Lower leg skin (tissue), 4 donors: ENCODE measurements at regions not wholly inside any gene's neighbourhood (a gene's known extent, or its start where the extent isn't known, plus 50 kb on each side); places are given as distances from the start of the nearest gene placed in this dataset.

Experiments
- DNase-seq, 2 donors: peaks; one replicate each; pipeline ENCODE4 v3.0.0-alpha.2; 2019; ENCODE audit warnings: low spot score in 2 of 2
- H3K4me3 ChIP-seq: fragments of 200-600 bp; sonication (generic); 2 replicates; pipeline ENCODE4 v1.5.1; 2017; ENCODE audit warnings: mild to moderate bottlenecking, low read depth; ENCODE audit not compliant: poor library complexity, severe bottlenecking
- CTCF ChIP-seq, 3 donors: fragments of 450-650 bp; IDR thresholded peaks; one replicate each; pipeline ENCODE4 v1.5.1; 2016; ENCODE audit warnings: antibody characterized with exemption in 3 of 3, mild to moderate bottlenecking in 3 of 3, moderate library complexity in 2 of 3
- POLR2A ChIP-seq, 2 donors: fragments of 450-650 bp; IDR thresholded peaks; one replicate each; pipeline ENCODE4 v1.6.1; 2016 to 2017; ENCODE audit warnings: antibody characterized with exemption in 2 of 2, mild to moderate bottlenecking in 1 of 2, moderate library complexity in 1 of 2
- WGBS, 2 donors: methylation state at CpG; one replicate each; pipeline ENCODE4 v1.1.5; 2018; 5-methylcytosine and 5-hydroxymethylcytosine counted together
- intact Hi-C: fragments of 100-400 bp; cut with DNase I; formaldehyde crosslinking; loops from one replicate; pipeline ENCODE4 v1.15.0; 2023; ENCODE audit warnings: low total_unique reads

- no peak for DNase-seq
- TF ChIP-seq CTCF (IDR thresholded peaks at IDR 0.05) (no peak), POLR2A (IDR thresholded peaks at IDR 0.05) (no peak)
- no peak overlapping the region for H3K4me3 ChIP-seq
- intact Hi-C loops: no loop called here
Measured at GRCh38 chr4:19510993-19511392, 740.7 kb upstream of the SLIT2 start.

DNA sequence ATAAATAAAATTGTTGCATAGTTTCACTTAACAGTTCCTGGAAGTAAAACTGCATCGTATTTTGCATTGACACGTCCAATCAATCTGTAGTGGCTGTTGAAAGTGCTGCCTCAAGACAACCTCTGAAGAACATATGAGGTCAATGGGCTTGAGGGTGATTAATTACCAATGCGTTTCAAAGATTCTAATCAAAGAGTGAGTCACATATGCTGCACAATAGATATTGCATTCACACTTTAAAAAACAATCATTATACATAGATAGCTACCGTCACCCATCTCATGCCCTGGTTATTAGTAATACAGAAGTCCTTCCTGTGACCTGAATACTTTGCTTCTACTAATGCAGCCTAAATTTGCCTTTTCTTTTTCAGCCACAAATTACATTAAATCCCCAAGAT is 743.3 kb upstream of the SLIT2 start:
- 68 to 72% methylated on average over 4 of the region's 4 CpGs for WGBS, 2 donors
- intact Hi-C loops: no loop called here
- DNase-seq: no peak
- H3K4me3 ChIP-seq: no peak overlapping the region
- TF ChIP-seq POLR2A (IDR thresholded peaks at IDR 0.05) (no peak), CTCF (IDR thresholded peaks at IDR 0.05) (no peak)

DNA sequence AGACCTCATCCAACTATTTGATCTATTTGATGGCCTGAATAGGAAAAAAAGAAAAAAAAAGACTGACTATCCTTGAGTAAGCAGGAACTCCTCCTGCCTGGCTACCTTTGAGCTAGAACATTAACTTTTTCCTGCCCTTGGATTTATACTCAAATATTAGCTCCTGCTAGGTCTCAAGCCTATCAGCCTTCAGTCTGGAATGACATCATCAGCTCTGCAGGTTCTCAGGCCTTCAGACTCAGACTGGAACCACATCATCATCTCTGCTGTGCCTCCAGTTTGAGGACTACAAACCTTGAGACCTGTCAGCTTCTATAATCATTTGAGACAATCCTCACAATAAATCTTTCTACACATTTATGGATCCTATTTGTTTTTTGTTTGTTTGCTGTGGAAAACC is 754.0 kb upstream of the SLIT2 start:
- intact Hi-C loops: no loop called here

GRCh38 chr4:19496756-19497155 is 754.9 kb upstream of the SLIT2 start:
- no peak overlapping the region for H3K4me3 ChIP-seq
- DNase-seq: no peak
- intact Hi-C loops: no loop called here
- WGBS, 2 donors: 87% methylated on average over 2 of the region's 2 CpGs
- TF ChIP-seq CTCF (IDR thresholded peaks at IDR 0.05): no peak
- no peak for TF ChIP-seq POLR2A (IDR thresholded peaks at IDR 0.05)

More for the DNA sequence above, 754.0 kb upstream of the SLIT2 start:
- no peak overlapping the region for H3K4me3 ChIP-seq
- no peak for DNase-seq
- TF ChIP-seq CTCF (IDR thresholded peaks at IDR 0.05): no peak
- TF ChIP-seq POLR2A (IDR thresholded peaks at IDR 0.05): no peak

DNA sequence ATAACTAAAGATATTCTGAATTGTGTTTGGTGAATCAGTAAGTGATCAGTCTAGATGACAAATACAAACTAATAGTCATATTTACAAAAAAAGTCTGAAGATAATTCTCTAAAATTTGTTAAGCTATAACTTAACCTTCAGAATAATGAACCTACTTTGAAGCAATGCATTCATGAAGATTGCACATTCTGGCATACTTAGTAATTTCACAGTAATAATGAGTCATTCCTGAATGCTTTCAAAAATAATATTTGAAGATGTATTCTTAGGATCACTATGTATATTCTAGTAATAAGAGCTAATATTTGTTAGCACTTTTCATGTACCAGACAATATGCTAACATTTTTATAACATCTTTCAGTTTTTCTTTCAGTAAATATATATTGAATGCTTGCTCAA is 756.7 kb upstream of the SLIT2 start:
- no peak for DNase-seq
- intact Hi-C loops: no loop called here
- TF ChIP-seq POLR2A (IDR thresholded peaks at IDR 0.05) (no peak), CTCF (IDR thresholded peaks at IDR 0.05) (no peak)
- H3K4me3 ChIP-seq: no peak overlapping the region

GRCh38 chr4:19492606-19493005 is 759.1 kb upstream of the SLIT2 start:
- DNase-seq: no peak
- no peak overlapping the region for H3K4me3 ChIP-seq
- TF ChIP-seq CTCF (IDR thresholded peaks at IDR 0.05) (no peak), POLR2A (IDR thresholded peaks at IDR 0.05) (no peak)
- WGBS, 2 donors: 96 to 98% methylated on average over 2 of the region's 2 CpGs
- intact Hi-C loops: no loop called here
